ENCODE measurements at regions not wholly inside any gene's neighbourhood (a gene's known extent, or its start where the extent isn't known, plus 50 kb on each side); places are given as distances from the start of the nearest gene placed in this dataset.
"Not testable (repeated sequence)": the region's sequence is repeated elsewhere in the genome, so short reads cannot be mapped to it uniquely, and the experiment has no call there.

- Mint-ChIP-seq H3K9me3 (ENCODE audit: low read depth) (peaks cover 10% of the 10 kb centered on the region), H3K27ac (no peak overlapping the region), H3K4me3 (ENCODE audit: low read depth) (no peak overlapping the region), H3K27me3 (no peaks in the 10 kb centered on the region), H3K36me3 (ENCODE audit: insufficient read depth) (no peaks in the 10 kb centered on the region), H3K4me1 (ENCODE audit: low read depth) (peaks cover 2% of the 10 kb centered on the region)
- TF ChIP-seq, protein P1, sequence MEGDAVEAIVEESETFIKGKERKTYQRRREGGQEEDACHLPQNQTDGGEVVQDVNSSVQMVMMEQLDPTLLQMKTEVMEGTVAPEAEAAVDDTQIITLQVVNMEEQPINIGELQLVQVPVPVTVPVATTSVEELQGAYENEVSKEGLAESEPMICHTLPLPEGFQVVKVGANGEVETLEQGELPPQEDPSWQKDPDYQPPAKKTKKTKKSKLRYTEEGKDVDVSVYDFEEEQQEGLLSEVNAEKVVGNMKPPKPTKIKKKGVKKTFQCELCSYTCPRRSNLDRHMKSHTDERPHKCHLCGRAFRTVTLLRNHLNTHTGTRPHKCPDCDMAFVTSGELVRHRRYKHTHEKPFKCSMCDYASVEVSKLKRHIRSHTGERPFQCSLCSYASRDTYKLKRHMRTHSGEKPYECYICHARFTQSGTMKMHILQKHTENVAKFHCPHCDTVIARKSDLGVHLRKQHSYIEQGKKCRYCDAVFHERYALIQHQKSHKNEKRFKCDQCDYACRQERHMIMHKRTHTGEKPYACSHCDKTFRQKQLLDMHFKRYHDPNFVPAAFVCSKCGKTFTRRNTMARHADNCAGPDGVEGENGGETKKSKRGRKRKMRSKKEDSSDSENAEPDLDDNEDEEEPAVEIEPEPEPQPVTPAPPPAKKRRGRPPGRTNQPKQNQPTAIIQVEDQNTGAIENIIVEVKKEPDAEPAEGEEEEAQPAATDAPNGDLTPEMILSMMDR (IDR thresholded peaks at IDR 0.05; ENCODE audit: unreplicated experiment), result no peak
- DNase-seq (ENCODE audit: low spot score, unreplicated experiment), result no peak
These were observed 1476.9 kb downstream of the OTOL1 start for GRCh38 chr3:162973428-162973917.

- H3K4me1 Mint-ChIP-seq (ENCODE audit: low read depth), result peaks cover 2% of the 10 kb centered on the region
- H3K36me3 Mint-ChIP-seq (ENCODE audit: insufficient read depth), result no peaks in the 10 kb centered on the region
- no peaks in the 10 kb centered on the region for H3K9me3 Mint-ChIP-seq (ENCODE audit: low read depth)
- DNase-seq (ENCODE audit: low spot score, unreplicated experiment), result no peak
- TF ChIP-seq, protein P1 (IDR thresholded peaks at IDR 0.05; ENCODE audit: unreplicated experiment), result no peak
- H3K27ac Mint-ChIP-seq, result no peak overlapping the region
- no peaks in the 10 kb centered on the region for H3K27me3 Mint-ChIP-seq
- no peak overlapping the region for H3K4me3 Mint-ChIP-seq (ENCODE audit: low read depth)
These were observed 1481.5 kb downstream of the OTOL1 start for GRCh38 chr3:162978136-162978535.

DNA sequence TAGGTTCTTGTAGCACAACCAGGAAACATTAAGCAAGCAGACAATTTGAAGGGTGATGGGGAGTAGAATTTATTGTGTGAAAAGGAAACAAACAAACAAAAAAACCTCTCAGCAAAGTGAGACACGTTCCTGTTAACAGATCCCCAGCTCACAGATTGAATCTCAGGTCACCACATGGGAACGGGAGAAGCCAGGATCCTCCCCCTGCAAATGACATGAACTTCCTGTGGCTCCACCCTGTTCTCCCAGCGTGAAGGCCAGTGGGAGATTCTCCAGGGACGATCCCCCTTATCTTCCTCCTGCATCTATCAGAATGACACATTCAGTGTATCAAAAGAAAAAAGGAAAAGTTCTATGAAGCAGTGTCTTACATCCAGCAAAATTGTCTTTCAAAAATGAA is 1488.1 kb downstream of the OTOL1 start:
- TF ChIP-seq, protein P1 (IDR thresholded peaks at IDR 0.05; ENCODE audit: unreplicated experiment), result no peak
- H3K4me1 Mint-ChIP-seq (ENCODE audit: low read depth), result no peaks in the 10 kb centered on the region
- H3K36me3 Mint-ChIP-seq (ENCODE audit: insufficient read depth), result no peaks in the 10 kb centered on the region
- H3K27me3 Mint-ChIP-seq, result no peaks in the 10 kb centered on the region
- peaks cover 7% of the 10 kb centered on the region for H3K9me3 Mint-ChIP-seq (ENCODE audit: low read depth)
- no peak overlapping the region for H3K27ac Mint-ChIP-seq
- DNase-seq (ENCODE audit: low spot score, unreplicated experiment), result no peak
- no peak overlapping the region for H3K4me3 Mint-ChIP-seq (ENCODE audit: low read depth)

- H3K4me1 Mint-ChIP-seq (ENCODE audit: low read depth); H3K9me3 Mint-ChIP-seq (ENCODE audit: low read depth); H3K4me3 Mint-ChIP-seq (ENCODE audit: low read depth); H3K27me3 Mint-ChIP-seq; DNase-seq (ENCODE audit: low spot score, unreplicated experiment); H3K27ac Mint-ChIP-seq; H3K36me3 Mint-ChIP-seq (ENCODE audit: insufficient read depth): not testable (repeated sequence)
These were observed 1490.6 kb downstream of the OTOL1 start for GRCh38 chr3:162987085-162987794.

DNA sequence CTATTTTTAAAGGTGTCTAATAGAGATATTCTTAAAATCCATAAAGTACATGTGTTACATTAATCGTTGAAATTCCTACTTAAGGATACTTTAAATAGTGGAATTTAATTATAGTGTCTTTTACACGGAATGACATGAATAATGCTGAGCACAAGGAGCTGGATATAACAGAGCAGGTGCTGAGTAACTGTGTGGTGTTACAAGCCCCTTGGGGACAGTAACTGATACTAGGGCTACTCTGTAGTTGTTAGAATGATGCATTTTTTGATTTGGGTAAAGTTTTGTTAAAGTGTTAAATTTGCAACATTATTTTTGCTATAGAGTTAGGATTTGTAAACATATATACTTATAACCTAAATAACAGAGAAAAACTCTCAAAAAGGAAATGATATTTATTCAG is 1496.1 kb downstream of the OTOL1 start:
- no peak overlapping the region for H3K27ac Mint-ChIP-seq
- TF ChIP-seq, protein P1 (IDR thresholded peaks at IDR 0.05; ENCODE audit: unreplicated experiment), result no peak

GRCh38 chr3:162994165-162994564 is 1497.6 kb downstream of the OTOL1 start:
- Mint-ChIP-seq H3K27ac (no peak overlapping the region), H3K9me3 (ENCODE audit: low read depth) (peaks cover 15% of the 10 kb centered on the region), H3K4me3 (ENCODE audit: low read depth) (no peak overlapping the region), H3K36me3 (ENCODE audit: insufficient read depth) (no peaks in the 10 kb centered on the region), H3K4me1 (ENCODE audit: low read depth) (no peaks in the 10 kb centered on the region), H3K27me3 (no peaks in the 10 kb centered on the region)
- TF ChIP-seq, protein P1 (IDR thresholded peaks at IDR 0.05; ENCODE audit: unreplicated experiment), result no peak
- DNase-seq (ENCODE audit: low spot score, unreplicated experiment), result no peak

More for the DNA sequence above, 1496.1 kb downstream of the OTOL1 start:
- H3K9me3 Mint-ChIP-seq (ENCODE audit: low read depth), result peaks cover 18% of the 10 kb centered on the region
- H3K4me1 Mint-ChIP-seq (ENCODE audit: low read depth), result no peaks in the 10 kb centered on the region
- no peaks in the 10 kb centered on the region for H3K27me3 Mint-ChIP-seq
- no peaks in the 10 kb centered on the region for H3K36me3 Mint-ChIP-seq (ENCODE audit: insufficient read depth)
- no peak for DNase-seq (ENCODE audit: low spot score, unreplicated experiment)
- H3K4me3 Mint-ChIP-seq (ENCODE audit: low read depth), result no peak overlapping the region

Measured in progenitor cell of endocrine pancreas (in vitro differentiated cells).